ENCODE measurements at regions not wholly inside any gene's neighbourhood (a gene's known extent, or its start where the extent isn't known, plus 50 kb on each side); places are given as distances from the start of the nearest gene placed in this dataset.

- Histone ChIP-seq H3K27ac (no peak overlapping the region), H3K9me3 (peaks cover under 1% of the 10 kb centered on the region)
Measured at GRCh38 chr11:122488892-122489706, 166.4 kb upstream of the UBASH3B start.

GRCh38 chr11:122487669-122488068, 167.9 kb upstream of the UBASH3B start:
- Histone ChIP-seq H3K36me3 (no peaks in the 10 kb centered on the region), H3K4me1 (ENCODE audit: control insufficient read depth in 1 of 2, insufficient read depth in 1 of 2, low read depth in 1 of 2, low read length in 1 of 2) (peaks cover 5 to 10% of the 10 kb centered on the region in 2 experiments), H3K4me3 (ENCODE audit: low read depth in 1 of 2, low read length in 1 of 2) (no peak overlapping the region), H3K9me3 (peaks cover 7% of the 10 kb centered on the region), H3K27ac (no peak overlapping the region), H3K27me3 (no peaks in the 10 kb centered on the region)
- no peak for TF ChIP-seq CTCF (IDR thresholded peaks at IDR 0.05)

More at GRCh38 chr11:122488892-122489706, 166.4 kb upstream of the UBASH3B start:
- Histone ChIP-seq H3K36me3 (no peaks in the 10 kb centered on the region), H3K27me3 (no peaks in the 10 kb centered on the region), H3K4me1 (ENCODE audit: control insufficient read depth in 1 of 2, insufficient read depth in 1 of 2, low read depth in 1 of 2, low read length in 1 of 2) (peaks cover 5 to 10% of the 10 kb centered on the region in 2 experiments), H3K4me3 (ENCODE audit: low read depth in 1 of 2, low read length in 1 of 2) (no peak overlapping the region)
- TF ChIP-seq CTCF (IDR thresholded peaks at IDR 0.05) = no peak

GRCh38 chr11:122486793-122487495, 168.6 kb upstream of the UBASH3B start:
- H3K9me3 ChIP-seq = peaks cover 7% of the 10 kb centered on the region
- no peak overlapping the region for H3K4me3 ChIP-seq (ENCODE audit: low read depth in 1 of 2, low read length in 1 of 2)
- TF ChIP-seq CTCF (IDR thresholded peaks at IDR 0.05) = no peak
- no peak overlapping the region for H3K27ac ChIP-seq
- peaks cover 5 to 10% of the 10 kb centered on the region in 2 experiments for H3K4me1 ChIP-seq (ENCODE audit: control insufficient read depth in 1 of 2, insufficient read depth in 1 of 2, low read depth in 1 of 2, low read length in 1 of 2)
- H3K27me3 ChIP-seq = no peaks in the 10 kb centered on the region
- H3K36me3 ChIP-seq = no peaks in the 10 kb centered on the region

GRCh38 chr11:122478986-122479385, 176.5 kb upstream of the UBASH3B start:
- no peaks in the 10 kb centered on the region for H3K4me1 ChIP-seq (ENCODE audit: control insufficient read depth in 1 of 2, insufficient read depth in 1 of 2, low read depth in 1 of 2, low read length in 1 of 2)
- no peak for TF ChIP-seq CTCF (IDR thresholded peaks at IDR 0.05)
- H3K4me3 ChIP-seq (ENCODE audit: low read depth in 1 of 2, low read length in 1 of 2) = no peak overlapping the region
- H3K27me3 ChIP-seq = no peaks in the 10 kb centered on the region
- H3K9me3 ChIP-seq = peaks cover 5% of the 10 kb centered on the region
- no peak overlapping the region for H3K27ac ChIP-seq
- no peaks in the 10 kb centered on the region for H3K36me3 ChIP-seq

- Histone ChIP-seq H3K36me3 (no peaks in the 10 kb centered on the region), H3K4me1 (ENCODE audit: control insufficient read depth in 1 of 2, insufficient read depth in 1 of 2, low read depth in 1 of 2, low read length in 1 of 2) (no peaks in the 10 kb centered on the region), H3K27me3 (no peaks in the 10 kb centered on the region), H3K4me3 (ENCODE audit: low read depth in 1 of 2, low read length in 1 of 2) (no peak overlapping the region), H3K9me3 (no peaks in the 10 kb centered on the region), H3K27ac (no peak overlapping the region)
- TF ChIP-seq CTCF (IDR thresholded peaks at IDR 0.05) = no peak
Measured at GRCh38 chr11:122468965-122469364, 186.6 kb upstream of the UBASH3B start.

Measured in neutrophil (primary cell).